Aorta (tissue), 5 donors: ENCODE measurements at regions not wholly inside any gene's neighbourhood (a gene's known extent, or its start where the extent isn't known, plus 50 kb on each side); places are given as distances from the start of the nearest gene placed in this dataset.
"Not testable (repeated sequence)": the region's sequence is repeated elsewhere in the genome, so short reads cannot be mapped to it uniquely, and the experiment has no call there.

ENCODE experiments used
- ATAC-seq: fragments of 200-7000 bp; cut with Tn5 transposase; one replicate; pipeline ENCODE4 v1.9.1; 2022; ENCODE audit warnings: moderate library complexity; ENCODE audit not compliant: low FRiP score
- DNase-seq, 2 donors: peaks; one replicate each; pipeline ENCODE4 v3.0.0-alpha.2; 2020
- H3K27ac ChIP-seq, 2 donors: one replicate each; pipeline ENCODE4 v1.5.1; 2013; ENCODE audit warnings: low read length in 2 of 2, mild to moderate bottlenecking in 2 of 2, moderate library complexity in 2 of 2, control low read depth in 1 of 2, inconsistent platforms in 1 of 2, low read depth in 1 of 2
- H3K27me3 ChIP-seq, 2 donors: one replicate each; pipeline ENCODE4 v1.6.1; 2013; ENCODE audit warnings: control low read depth in 1 of 2, low read length in 1 of 2, mild to moderate bottlenecking in 1 of 2, moderate library complexity in 1 of 2; ENCODE audit not compliant: insufficient read depth in 2 of 2, control insufficient read depth in 1 of 2
- H3K36me3 ChIP-seq, 2 donors: one replicate each; pipeline ENCODE4 v1.6.1; 2013; ENCODE audit warnings: control low read depth in 1 of 2, low read length in 1 of 2, mild to moderate bottlenecking in 1 of 2; ENCODE audit not compliant: insufficient read depth in 2 of 2, control insufficient read depth in 1 of 2
- H3K4me1 ChIP-seq, 2 donors: one replicate each; pipeline ENCODE4 v1.6.1; 2013; ENCODE audit warnings: low read length in 2 of 2, control low read depth in 1 of 2, mild to moderate bottlenecking in 1 of 2, moderate library complexity in 1 of 2; ENCODE audit not compliant: insufficient read depth in 2 of 2, control insufficient read depth in 1 of 2
- H3K4me3 ChIP-seq, 2 donors: one replicate each; pipeline ENCODE4 v1.5.1; 2013; ENCODE audit warnings: low read length in 2 of 2, control low read depth in 1 of 2, mild to moderate bottlenecking in 1 of 2
- H3K9me3 ChIP-seq: one replicate; pipeline ENCODE4 v1.6.1; 2013; ENCODE audit warnings: mild to moderate bottlenecking, low read length; ENCODE audit not compliant: control insufficient read depth
- WGBS, 2 donors: extraction: QIAGEN DNeasy Blood & Tissue Kit; methylation state at CpG; one replicate each; pipeline ENCODE4 v1.1.7; 2013; 5-methylcytosine and 5-hydroxymethylcytosine counted together
- intact Hi-C, 2 donors: fragments of 100-400 bp; cut with DNase I; formaldehyde crosslinking; loops; one replicate each; pipeline versions ENCODE4 v1.14.2 to v1.15.0; 2022
- donor health status: healthy with polysubstance abuse.
- donor health status: Bipolar disorder and iron deficiency.
- donor health status: DM: no; HTN: no; CAD: no.
- donor health status: DM: no; HTN: no; CAD: no.
- donor health status: DM: yes; HTN: yes; CAD: no.

DNA sequence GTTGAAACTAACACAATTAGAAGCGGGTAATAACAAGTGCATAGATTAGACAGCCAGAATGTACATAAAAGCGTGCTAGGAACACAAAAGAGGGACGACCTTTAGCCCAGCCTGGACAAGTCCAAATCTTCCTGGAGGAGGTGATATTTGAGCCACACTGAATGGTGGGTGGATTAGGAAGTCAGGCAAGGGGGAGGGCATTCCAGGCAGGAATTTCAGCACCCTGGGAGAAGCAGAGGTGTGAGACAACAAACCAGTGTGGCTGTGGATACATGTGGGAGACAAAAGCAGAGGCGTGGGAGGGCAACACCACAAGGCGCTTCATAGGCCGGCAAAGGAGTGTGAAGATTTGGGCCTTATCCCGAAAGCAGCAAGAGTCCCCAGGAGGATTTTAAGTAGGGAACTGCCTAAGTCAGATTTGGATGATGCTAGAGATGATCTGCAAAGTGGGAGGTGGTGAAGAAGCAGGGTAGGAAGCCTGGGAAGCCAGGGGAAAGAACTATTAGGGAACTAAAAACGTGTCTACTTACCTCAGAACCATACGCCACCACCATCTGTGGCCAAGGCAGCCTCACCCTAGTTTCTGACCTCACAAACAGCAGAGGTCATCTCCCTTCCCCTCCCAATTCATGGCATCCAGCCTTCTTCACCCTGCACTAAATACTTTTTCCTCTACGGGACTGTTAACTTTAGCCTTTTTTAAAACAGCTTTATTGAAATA lies 81.8 kb downstream of the GLUL start:
- WGBS, 2 donors: 79 to 83% methylated on average over 10 of the region's 10 CpGs
- Histone ChIP-seq H3K27me3 (no peaks in the 10 kb centered on the region), H3K4me3 (no peak overlapping the region), H3K27ac (no peak overlapping the region), H3K4me1 (no peaks in the 10 kb centered on the region), H3K36me3 (no peaks in the 10 kb centered on the region), H3K9me3 (no peaks in the 10 kb centered on the region)
- DNase-seq: no peak
- intact Hi-C loops: no loop called here
- no peak for ATAC-seq

DNA sequence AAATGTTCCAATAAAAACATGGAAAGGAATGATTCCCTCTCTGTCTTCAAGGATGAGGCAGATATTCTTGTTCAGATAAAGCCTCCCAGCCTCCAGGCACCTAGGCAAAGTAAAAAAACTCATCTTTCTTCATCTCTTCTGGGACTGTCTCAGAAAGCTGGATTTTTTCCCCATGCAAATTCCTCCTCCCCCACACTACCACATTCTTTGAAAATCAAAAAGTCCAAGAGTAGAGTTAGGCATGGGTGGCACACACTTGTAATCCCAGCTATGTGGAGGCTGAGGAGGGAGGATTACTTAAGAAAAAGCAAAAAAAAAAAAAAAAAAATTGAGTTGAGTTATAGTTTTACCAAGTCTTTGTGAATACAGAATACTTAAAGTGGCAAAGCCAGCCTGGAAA lies 82.8 kb downstream of the GLUL start:
- H3K4me1 ChIP-seq: no peaks in the 10 kb centered on the region
- intact Hi-C loops: no loop called here
- no peaks in the 10 kb centered on the region for H3K27me3 ChIP-seq
- no peak overlapping the region for H3K4me3 ChIP-seq
- H3K36me3 ChIP-seq: no peaks in the 10 kb centered on the region
- no peak for ATAC-seq
- H3K27ac ChIP-seq: no peak overlapping the region
- H3K9me3 ChIP-seq: no peaks in the 10 kb centered on the region
- DNase-seq: no peak

DNA sequence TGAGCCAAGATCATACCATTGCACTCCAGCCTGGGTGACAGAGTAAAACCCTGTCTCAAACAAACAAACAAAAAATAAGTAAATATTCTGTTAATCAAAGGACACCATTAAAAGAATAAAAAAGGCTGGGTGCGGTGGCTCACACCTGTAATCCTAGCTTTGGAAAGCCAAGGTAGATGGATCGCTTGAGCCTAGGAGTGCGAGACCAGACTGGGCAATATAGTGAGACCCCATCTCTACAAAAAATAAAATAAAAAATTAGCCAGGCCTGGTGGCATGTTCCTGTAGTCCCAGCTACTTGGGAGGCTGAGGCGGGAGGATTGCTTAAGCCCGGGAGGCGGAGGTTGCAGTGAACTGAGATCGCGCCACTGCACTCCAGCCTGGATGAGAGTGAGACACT lies 84.1 kb downstream of the GLUL start:
- H3K9me3 ChIP-seq, H3K27me3 ChIP-seq, H3K4me1 ChIP-seq, H3K36me3 ChIP-seq, intact Hi-C loops, ATAC-seq, H3K27ac ChIP-seq, DNase-seq, H3K4me3 ChIP-seq: not testable (repeated sequence)
- 97 to 98% methylated on average over 8 of the region's 8 CpGs for WGBS, 2 donors

DNA sequence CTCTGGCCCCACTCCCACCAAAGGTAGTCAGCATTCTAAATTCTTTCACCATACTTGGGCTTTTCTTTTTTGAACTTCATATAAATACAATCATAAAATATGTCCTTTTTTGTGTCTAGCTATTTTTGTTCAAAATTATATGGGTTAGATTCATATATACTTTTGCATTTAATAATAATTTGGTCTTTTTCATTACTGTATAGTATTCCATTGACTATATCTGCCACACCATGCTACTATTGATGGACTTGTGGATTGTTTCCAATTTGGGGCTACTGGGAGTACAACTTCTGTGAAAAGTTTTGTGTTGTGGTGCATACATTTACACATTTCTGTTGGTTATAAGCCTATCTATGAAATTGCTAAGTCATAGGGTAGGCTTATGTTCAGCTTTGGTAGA lies 85.7 kb downstream of the GLUL start:
- Histone ChIP-seq H3K27me3 (no peaks in the 10 kb centered on the region), H3K36me3 (no peaks in the 10 kb centered on the region), H3K9me3 (no peaks in the 10 kb centered on the region), H3K27ac (no peak overlapping the region), H3K4me1 (no peaks in the 10 kb centered on the region), H3K4me3 (no peak overlapping the region)
- intact Hi-C loops: no loop called here
- no peak for DNase-seq
- ATAC-seq: no peak

DNA sequence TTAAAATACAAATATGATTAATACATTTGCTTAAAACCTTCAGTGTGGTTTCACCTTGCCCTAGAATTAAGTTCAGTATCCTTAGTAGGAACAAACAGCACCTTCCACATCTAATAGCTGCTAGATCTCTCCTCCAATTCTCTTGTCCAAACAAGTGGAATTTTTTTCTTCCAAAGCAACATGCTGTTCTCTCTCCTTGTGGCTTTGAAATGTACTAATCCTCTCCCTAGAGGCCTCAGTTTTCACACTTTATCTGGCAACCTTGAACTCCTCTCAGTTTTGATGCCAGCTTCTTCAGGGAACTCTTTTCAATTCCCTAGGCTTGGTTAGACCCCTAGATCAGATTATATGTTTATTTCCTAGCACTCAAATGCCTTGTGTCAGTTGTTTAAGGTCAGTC lies 87.0 kb downstream of the GLUL start:
- Histone ChIP-seq H3K27ac (no peak overlapping the region), H3K36me3 (no peaks in the 10 kb centered on the region), H3K27me3 (no peaks in the 10 kb centered on the region), H3K4me1 (no peaks in the 10 kb centered on the region), H3K9me3 (no peaks in the 10 kb centered on the region), H3K4me3 (no peak overlapping the region)
- DNase-seq (no peak), ATAC-seq (no peak)
- intact Hi-C loops: no loop called here

DNA sequence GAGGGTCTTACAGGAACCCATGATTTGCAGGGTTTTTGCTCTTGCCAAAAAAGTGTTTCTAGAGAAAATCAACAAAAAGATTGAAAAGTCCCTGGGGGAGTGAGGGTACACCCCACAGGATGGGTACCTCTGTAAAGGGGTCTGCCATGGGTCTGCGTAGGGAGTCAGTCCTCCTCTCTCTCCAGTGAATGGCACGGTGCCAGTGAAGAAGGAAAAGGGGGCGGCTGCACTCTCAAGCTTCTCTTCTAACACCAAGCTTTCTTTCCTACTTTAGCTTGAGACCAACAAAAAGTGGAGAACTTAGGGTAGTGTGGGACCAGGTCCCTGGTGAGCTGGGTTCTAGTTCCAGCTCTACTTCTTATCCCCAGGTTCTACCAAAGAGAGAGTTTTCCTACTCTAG lies 87.4 kb downstream of the GLUL start:
- Histone ChIP-seq H3K4me3 (no peak overlapping the region), H3K4me1 (no peaks in the 10 kb centered on the region), H3K9me3 (no peaks in the 10 kb centered on the region), H3K36me3 (no peaks in the 10 kb centered on the region), H3K27me3 (no peaks in the 10 kb centered on the region), H3K27ac (no peak overlapping the region)
- intact Hi-C loops: no loop called here
- ATAC-seq (no peak), DNase-seq (no peak)
- WGBS, 2 donors: 50 to 55% methylated on average over 3 of the region's 3 CpGs

DNA sequence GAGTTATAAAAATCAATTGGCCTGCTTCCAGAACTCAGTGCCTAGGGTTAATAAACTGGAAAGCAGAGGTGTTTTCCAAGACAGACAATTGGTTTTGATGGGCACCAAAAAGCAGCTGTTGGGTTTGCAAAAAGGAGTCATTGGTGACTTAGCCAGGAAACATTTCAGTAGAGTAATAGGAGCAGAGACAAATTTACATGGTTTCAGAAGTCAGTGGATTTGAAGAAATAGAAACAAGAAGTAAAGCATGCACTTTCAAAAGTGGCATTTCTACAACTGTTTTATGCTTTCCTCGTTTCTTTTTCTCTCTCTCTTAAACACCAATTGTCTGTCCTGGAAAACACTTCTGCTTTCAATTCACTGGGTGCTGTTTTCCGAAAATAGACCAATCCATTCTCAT lies 87.8 kb downstream of the GLUL start:
- no peak for DNase-seq

DNA sequence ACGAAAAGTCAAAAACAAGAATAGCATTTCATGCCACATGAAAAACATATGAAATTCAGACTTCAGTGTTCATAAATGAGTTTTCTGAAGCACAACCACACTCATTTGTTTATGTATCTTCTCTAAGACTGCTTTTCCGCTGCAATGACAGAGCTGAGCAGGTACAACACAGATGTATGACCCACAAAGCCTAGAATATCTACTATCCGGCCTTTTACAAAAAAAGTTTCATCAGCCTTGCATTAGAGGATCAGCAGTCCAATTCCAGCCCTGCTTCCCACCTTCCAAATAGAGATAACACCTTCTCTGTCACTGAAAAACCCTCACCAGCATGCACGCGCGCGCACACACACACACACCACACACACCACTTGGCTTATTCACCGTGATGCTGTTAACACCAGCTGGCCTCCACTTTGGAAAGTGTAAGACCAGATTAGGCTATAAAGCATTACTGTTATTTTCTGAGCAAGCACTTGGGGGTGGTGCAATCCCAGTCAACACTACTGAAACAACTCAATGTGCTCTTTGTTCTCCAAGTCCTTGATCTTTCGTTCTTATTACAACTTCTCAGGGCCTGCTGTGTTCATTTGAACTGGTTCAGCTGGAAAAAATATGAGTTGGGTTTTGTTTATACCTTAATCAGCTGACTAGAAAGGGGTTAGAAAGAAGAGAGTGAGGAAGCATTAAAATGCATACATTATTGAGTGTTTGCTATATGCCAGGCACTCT lies 90.0 kb downstream of the GLUL start:
- Histone ChIP-seq H3K9me3 (no peaks in the 10 kb centered on the region), H3K4me1 (peaks cover 0 to 3% of the 10 kb centered on the region in 2 donors), H3K27me3 (no peaks in the 10 kb centered on the region), H3K36me3 (no peaks in the 10 kb centered on the region), H3K4me3 (no peak overlapping the region), H3K27ac (no peak overlapping the region)
- ATAC-seq (no peak), DNase-seq (no peak)
- intact Hi-C loops: no loop called here
- WGBS, 2 donors: 84 to 87% methylated on average over 9 of the region's 9 CpGs

More for the DNA sequence above, 87.8 kb downstream of the GLUL start:
- H3K36me3 ChIP-seq: no peaks in the 10 kb centered on the region
- WGBS, 2 donors: 30 to 35% methylated on average over 2 of the region's 2 CpGs
- intact Hi-C loops: no loop called here
- no peaks in the 10 kb centered on the region for H3K27me3 ChIP-seq
- no peaks in the 10 kb centered on the region for H3K4me1 ChIP-seq
- H3K4me3 ChIP-seq: no peak overlapping the region
- H3K27ac ChIP-seq: no peak overlapping the region
- H3K9me3 ChIP-seq: no peaks in the 10 kb centered on the region
- no peak for ATAC-seq

DNA sequence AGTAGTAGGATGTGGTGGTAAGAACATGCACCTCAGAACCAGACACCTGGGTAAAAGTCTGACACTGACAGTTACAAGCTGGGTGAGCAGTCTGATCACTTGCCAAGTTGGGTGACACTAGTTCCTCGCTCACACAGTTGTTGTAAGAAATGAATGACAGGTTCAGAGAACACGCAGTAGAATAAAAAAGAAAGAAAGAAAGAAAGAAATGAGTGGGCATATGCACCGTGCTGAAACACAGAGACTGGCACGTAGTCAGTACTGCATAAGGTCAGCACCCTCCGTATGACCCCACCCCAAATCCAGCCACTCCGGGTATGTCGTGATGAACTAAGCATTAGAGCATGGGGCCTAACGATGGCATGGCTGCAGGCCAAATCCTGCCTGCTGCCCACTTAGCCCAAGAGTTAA lies 90.6 kb downstream of the GLUL start:
- Histone ChIP-seq H3K9me3 (no peaks in the 10 kb centered on the region), H3K4me3 (no peak overlapping the region), H3K27ac (no peak overlapping the region), H3K27me3 (no peaks in the 10 kb centered on the region), H3K4me1 (peaks cover 0 to 3% of the 10 kb centered on the region in 2 donors), H3K36me3 (no peaks in the 10 kb centered on the region)
- DNase-seq (no peak), ATAC-seq (no peak)
- WGBS, 2 donors: 66 to 80% methylated on average over 8 of the region's 8 CpGs
- intact Hi-C loops: no loop called here
